ES-I3 (cell line): ENCODE measurements at regions not wholly inside any gene's neighbourhood (a gene's known extent, or its start where the extent isn't known, plus 50 kb on each side); places are given as distances from the start of the nearest gene placed in this dataset.
"Not testable (repeated sequence)": the region's sequence is repeated elsewhere in the genome, so short reads cannot be mapped to it uniquely, and the experiment has no call there.

Experiments
- H3K36me3 ChIP-seq: 2 replicates; pipeline ENCODE4 v1.6.1; 2013; ENCODE audit warnings: mild to moderate bottlenecking, low read length, control low read depth, moderate library complexity; ENCODE audit not compliant: insufficient read depth
- H3K4me1 ChIP-seq: 2 replicates; pipeline ENCODE4 v1.6.1; 2013; ENCODE audit warnings: mild to moderate bottlenecking, control low read depth, low read length; ENCODE audit not compliant: insufficient read depth
- H3K9ac ChIP-seq: 2 replicates; pipeline ENCODE4 v1.6.1; 2013; ENCODE audit warnings: low read depth, mild to moderate bottlenecking, low read length, moderate library complexity
- H3K9me3 ChIP-seq: 2 replicates; pipeline ENCODE4 v1.6.1; 2013; ENCODE audit warnings: mild to moderate bottlenecking, low read length, moderate library complexity; ENCODE audit not compliant: control insufficient read depth, insufficient read depth

DNA sequence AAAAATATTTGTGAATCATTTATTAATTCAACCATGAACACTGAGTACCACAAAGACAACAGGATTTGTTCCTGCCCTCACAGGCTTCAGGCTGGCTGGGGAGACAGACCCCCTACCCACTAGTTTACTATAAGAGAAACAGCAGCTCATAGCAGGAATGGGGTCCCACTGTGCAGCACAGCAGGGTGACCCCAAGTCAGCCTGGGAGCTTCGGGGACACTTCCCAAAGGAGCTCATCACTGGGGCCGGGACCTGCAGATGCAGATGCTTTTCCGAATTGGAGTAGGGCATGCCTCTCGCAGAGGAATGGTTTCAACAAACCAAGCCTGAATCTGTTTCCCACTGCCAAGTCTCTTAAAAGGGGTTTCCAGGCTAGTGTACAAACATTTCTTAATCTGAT is 176.2 kb upstream of the PWP1 start:
- no peak overlapping the region for H3K9ac ChIP-seq
- H3K4me1 ChIP-seq, result no peaks in the 10 kb centered on the region
- no peaks in the 10 kb centered on the region for H3K9me3 ChIP-seq
- H3K36me3 ChIP-seq, result no peaks in the 10 kb centered on the region

DNA sequence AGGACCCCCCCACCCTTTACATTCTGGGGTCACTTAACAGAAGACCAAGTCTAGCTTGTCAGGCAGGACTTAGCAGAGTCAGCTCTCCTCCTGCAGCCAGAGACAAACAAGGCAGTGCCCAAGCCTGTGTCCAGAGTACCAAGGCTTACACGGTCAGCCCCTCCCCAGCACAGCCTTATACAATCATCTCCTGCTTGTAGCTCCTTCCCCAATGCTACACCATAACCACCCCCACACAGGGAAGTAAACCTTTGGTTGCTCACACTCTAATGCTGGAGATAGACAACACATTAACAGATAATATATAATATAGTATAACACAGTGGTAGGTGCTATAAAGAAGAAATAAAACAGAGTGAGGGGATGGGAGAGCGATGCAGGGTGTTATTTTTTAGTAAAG is 175.4 kb upstream of the PWP1 start:
- Histone ChIP-seq H3K36me3 (no peaks in the 10 kb centered on the region), H3K4me1 (0 out of 2 replicates have a peak, but pooled peaks cover under 1% of the 10 kb centered on the region), H3K9me3 (no peaks in the 10 kb centered on the region), H3K9ac (no peak overlapping the region)

DNA sequence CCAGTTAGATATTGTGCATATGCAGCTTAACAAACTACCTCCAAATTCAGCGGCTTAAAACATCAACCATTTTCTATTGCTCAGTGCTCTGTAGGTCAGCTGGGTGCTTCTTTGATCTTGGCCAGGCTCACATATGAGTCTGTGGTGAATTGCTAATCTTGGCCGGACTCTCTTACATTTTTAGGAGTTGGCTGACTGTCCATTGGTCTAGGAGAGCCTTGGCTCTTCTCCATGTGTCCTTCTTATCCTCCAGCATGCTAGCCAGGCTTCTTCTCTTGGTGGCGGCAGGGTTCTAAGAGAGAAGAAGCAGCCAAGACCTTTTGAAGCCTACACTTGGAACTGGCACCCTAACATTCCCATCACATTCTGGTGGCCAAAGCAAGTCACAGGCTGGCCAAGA is 174.3 kb upstream of the PWP1 start:
- Histone ChIP-seq H3K9ac (no peak overlapping the region), H3K9me3 (no peaks in the 10 kb centered on the region), H3K4me1 (0 out of 2 replicates have a peak, but pooled peaks cover 7% of the 10 kb centered on the region), H3K36me3 (no peaks in the 10 kb centered on the region)

DNA sequence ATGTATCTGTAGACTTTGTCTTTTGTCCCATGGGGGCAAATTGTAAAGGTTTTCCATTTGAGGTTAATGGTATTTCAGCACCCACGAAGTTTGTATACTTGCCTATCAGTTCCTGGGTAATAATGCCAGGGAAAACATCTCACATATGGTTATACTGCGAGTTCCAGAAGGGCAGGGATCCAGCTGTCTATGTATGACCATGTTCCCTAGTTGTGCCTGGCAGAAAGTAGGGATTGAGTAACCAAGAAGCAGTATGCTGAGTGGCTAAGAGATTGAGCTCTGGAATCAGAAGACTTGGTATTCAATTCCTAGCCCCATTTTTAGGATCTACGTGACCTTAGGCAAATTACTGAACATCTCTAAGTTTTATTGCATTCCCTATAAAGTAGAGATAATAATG is 173.2 kb upstream of the PWP1 start:
- no peaks in the 10 kb centered on the region for H3K36me3 ChIP-seq
- H3K4me1 ChIP-seq, result 0 out of 2 replicates have a peak, but pooled peaks cover 7% of the 10 kb centered on the region
- no peaks in the 10 kb centered on the region for H3K9me3 ChIP-seq
- no peak overlapping the region for H3K9ac ChIP-seq

DNA sequence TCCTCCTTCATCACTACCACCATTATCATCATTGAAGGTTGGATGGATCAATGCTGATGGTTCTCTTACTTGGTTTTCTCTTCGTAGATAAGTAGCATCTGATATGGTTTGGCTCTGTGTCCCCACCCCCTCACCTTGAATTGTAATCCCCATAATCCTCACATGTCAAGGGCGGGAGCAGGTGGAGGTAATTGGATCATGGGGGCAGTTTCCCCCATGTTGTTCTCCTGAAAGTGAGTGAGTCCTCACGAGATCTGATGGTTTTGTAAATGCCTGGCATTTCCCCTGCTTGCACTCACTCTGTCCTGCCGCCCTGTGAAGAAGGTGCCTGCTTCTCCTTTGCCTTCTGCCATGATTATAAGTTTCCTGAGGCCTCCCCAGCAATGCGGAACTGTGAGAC is 172.4 kb upstream of the PWP1 start:
- Histone ChIP-seq H3K9me3 (no peaks in the 10 kb centered on the region), H3K9ac (no peak overlapping the region), H3K4me1 (0 out of 2 replicates have a peak, but pooled peaks cover 7% of the 10 kb centered on the region), H3K36me3 (no peaks in the 10 kb centered on the region)

DNA sequence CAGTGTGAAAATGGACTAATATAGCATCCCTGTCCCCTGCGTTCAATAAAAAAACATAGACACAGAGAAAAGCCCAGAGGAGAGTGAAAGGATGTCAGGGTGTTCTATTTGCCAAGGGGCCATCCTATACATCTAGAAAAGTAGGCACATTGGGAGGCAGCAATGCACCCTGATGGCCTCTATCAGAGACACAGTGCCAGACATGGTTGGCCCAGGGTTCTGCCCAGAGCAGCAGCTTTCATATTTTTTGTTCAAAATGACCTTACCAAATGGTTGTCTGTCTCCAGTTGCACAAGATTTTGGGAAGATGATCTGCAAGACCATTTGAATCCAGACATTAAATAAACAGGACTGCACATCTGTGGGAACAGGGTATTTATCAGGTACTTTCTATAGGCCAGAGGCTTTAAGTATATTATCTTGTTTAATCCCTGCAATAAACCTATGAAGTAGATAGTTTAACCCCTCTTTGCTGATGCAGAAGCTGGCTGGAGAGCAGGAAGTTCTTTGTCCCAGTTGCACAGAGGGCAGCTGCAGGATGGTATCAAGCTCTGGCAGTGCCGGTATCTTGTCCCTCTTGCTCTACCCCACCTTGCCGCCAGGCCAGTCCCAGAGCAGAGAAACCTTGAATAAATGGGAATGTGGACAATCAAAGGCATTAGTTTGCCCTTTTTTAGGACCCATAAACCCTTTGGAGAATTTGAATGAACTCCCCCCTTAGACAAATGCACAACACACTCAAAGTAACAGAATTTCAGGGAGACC is 171.8 kb upstream of the PWP1 start:
- Histone ChIP-seq H3K9me3 (no peaks in the 10 kb centered on the region), H3K36me3 (no peaks in the 10 kb centered on the region), H3K4me1 (0 out of 2 replicates have a peak, but pooled peaks cover 7% of the 10 kb centered on the region), H3K9ac (no peak overlapping the region)

DNA sequence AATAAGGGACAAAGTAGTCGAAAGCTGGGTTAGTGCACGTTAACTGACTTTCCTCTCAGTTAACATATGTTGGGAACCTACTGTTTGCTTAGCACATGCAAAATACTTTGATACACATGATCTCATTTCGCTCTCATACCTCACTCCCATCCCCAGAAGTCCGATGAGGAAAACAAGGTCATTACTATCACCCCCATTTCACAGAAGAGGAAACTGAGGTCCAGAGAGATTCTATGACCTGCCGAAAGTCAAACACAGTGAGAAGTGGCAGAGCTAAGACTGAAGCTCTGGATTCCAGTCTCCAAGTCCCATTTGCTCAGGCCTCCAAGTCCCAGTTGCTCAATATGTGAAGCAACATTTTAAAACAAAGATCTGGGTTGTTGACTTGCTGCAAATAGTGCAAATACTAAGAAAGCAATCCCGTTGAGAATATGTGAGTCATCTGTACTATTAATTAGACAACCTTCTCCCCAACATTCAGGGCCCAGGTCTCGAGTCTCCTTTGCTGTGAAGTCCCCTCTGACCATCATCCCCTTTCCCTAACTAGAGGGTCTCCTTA is 170.6 kb upstream of the PWP1 start:
- H3K9me3 ChIP-seq, result no peaks in the 10 kb centered on the region
- no peaks in the 10 kb centered on the region for H3K36me3 ChIP-seq
- no peak overlapping the region for H3K9ac ChIP-seq
- 0 out of 2 replicates have a peak, but pooled peaks cover 7% of the 10 kb centered on the region for H3K4me1 ChIP-seq

DNA sequence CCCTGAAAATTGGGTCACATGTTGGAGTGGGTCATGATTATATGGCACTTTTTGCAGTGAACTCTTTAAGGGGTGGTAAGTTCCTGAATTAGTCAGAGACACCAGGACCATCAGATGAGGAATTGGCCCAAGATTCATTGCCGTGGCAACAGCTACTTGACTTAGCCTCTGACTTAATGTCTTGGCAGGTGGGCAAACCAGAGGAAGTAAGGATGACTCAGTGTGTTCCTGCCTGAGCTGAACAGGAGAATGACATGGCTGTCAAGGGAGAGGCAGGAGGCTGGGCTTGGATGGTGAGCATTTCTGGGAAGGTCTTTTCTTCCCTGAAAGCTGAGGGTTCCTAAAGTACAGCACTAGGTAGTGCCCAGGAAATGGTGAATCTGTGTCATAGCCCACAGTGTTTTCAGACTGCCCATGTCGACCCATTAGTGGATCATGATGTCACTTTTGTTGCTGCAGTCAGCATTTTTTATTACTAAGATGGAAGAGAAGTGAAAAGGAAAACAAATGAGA is 170.1 kb upstream of the PWP1 start:
- H3K9me3 ChIP-seq, result no peaks in the 10 kb centered on the region
- H3K9ac ChIP-seq, result no peak overlapping the region
- H3K4me1 ChIP-seq, result 0 out of 2 replicates have a peak, but pooled peaks cover 7% of the 10 kb centered on the region
- no peaks in the 10 kb centered on the region for H3K36me3 ChIP-seq

DNA sequence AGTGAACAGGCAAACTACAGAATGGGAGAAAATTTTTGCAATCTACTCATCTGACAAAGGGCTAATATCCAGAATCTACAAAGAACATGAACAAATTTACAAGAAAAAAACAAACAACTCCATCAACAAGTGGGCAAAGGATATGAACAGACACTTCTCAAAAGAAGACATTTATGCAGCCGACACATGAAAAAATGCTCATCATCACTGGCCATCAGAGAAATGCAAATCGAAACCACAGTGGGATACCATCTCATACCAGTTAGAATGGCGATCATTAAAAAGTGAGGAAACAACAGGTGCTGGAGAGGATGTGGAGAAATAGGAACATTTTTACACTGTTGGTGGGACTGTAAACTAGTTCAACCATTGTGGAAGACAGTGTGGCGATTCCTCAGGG is 167.8 kb upstream of the PWP1 start:
- H3K36me3 ChIP-seq, H3K9ac ChIP-seq, H3K4me1 ChIP-seq, H3K9me3 ChIP-seq: not testable (repeated sequence)

DNA sequence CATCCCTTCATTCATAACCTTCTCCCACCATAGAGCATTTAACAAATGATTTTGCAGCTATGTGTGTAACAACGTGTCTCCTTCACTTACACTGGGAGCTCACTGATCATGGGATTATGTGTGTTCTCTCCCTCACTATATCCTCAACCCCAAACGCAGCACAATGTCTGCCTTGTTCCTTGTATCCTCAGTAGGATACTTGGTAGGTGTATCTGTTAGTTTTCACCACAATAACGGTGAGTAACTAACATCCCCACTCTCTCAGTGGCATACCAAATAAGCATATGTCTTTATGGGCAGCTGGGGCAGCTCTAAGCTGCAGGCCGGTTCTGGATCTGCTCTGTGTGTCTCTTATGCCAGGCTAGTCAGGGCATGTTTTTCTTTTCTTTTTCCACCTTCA is 166.7 kb upstream of the PWP1 start:
- Histone ChIP-seq H3K4me1 (0 out of 2 replicates have a peak, but pooled peaks cover 7% of the 10 kb centered on the region), H3K9ac (no peak overlapping the region), H3K36me3 (no peaks in the 10 kb centered on the region), H3K9me3 (no peaks in the 10 kb centered on the region)

DNA sequence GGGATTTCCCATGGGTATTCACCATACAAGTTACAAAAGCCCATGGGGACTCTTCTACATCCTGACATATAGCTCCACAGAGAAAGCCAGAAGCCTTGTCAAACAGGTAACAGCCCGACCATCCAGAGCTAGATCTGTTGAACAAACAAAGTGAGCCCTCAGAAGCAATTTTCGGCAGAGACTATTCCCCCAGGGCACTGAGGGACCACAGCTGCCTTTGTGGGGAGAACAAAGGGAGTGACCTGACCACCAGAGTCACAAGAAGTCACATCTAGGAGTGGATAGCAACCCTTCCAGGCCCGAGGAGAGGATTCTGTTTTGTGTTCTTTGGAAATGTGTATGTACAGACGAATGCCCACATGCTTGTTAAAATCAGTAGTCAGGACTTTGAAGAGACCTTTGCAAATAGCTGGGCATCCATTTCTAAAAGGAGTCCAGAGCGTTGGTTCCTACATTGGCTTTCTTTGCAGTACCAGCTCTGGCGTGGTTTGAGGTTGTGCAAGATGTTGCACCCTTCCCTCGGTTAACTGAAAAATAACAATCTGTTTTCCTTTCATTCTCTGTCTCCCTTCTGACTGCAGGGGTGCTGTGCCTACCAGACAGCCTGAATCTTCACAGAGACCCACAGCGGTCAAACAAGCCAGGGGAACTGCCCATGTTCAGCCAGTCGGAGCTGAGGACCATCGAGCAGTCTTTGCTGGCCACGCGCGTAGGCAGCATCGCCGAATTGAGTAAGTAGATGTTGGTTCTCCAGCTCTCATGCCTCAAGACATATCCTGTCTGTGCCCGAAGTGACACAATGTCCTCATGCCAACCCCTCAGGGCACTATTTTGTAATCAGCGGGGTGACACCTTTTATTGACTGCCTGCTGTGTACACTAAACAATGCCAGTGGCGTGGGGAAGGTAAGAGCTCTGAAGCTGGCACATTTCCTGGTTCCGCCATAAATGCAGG is 165.4 kb upstream of the PWP1 start:
- Histone ChIP-seq H3K36me3 (no peaks in the 10 kb centered on the region), H3K4me1 (0 out of 2 replicates have a peak, but pooled peaks cover 7% of the 10 kb centered on the region), H3K9me3 (no peaks in the 10 kb centered on the region), H3K9ac (no peak overlapping the region)

DNA sequence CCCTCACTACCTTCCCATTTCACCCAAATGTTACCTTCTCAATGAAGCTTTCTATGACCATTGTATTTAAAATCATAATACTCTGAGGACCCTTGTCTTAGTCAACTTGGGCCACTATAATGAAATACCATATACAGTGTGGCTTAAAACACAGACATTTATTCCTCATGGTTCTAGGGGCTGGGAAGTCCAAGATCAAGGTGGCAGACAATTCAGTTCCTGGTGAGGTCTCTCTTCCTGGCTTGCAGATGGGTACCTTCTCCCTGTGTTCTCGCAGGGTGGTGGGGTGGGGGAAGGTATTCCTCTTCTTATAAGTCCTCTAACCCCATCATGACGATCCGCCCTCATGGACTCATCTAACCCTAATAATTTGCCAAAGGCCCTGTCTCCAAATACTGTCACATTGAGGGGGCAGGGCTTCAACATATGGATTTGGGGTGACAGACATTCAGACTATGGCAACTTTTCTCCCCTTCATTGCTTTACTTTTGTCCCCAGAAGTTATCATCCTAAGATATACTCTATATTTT is 163.7 kb upstream of the PWP1 start:
- Histone ChIP-seq H3K9me3 (no peaks in the 10 kb centered on the region), H3K9ac (no peak overlapping the region), H3K4me1 (no peaks in the 10 kb centered on the region), H3K36me3 (no peaks in the 10 kb centered on the region)

DNA sequence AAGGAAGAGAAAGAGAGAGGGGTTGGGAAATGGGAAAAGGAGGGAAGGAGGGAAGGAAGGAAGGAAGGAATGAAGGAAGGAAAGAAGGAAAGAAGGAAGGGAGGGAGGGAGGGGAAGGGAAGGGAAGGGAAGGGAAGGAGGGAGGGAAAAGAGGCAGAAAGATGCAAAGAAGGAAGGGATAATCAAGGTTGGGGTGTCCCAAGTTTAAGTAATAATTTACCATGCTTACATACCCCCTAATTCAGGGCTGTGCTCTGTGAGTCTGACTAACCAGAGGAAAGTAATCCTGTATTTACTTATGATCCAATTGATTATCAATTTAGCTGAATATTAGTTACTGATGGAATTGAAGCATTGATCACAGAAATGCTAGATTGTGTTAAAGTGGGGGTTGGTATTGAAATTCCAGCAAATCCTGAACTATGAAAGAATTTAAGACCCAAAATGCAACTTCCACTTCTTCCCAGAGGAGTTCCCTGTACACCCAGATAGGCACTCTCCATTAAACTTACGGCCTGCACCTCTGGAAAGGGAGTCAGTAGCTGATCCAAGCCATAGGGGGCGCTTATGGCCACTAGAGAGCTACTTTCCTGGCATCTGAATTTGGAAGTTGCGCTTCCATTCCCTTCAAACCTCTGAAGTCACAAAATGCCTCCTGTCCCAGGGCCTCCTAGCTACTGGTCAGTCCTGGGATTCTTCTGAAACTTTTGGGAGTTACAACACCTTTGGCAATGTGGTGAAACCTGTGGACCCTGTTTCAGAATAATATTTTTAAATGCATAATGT is 162.7 kb upstream of the PWP1 start:
- H3K36me3 ChIP-seq, result no peaks in the 10 kb centered on the region
- no peaks in the 10 kb centered on the region for H3K4me1 ChIP-seq
- H3K9ac ChIP-seq, result no peak overlapping the region
- no peaks in the 10 kb centered on the region for H3K9me3 ChIP-seq
